Fibroblast of villous mesenchyme (primary cell): ENCODE measurements at regions not wholly inside any gene's neighbourhood (a gene's known extent, or its start where the extent isn't known, plus 50 kb on each side); places are given as distances from the start of the nearest gene placed in this dataset.
A peak's percentile ranks its signal among the peaks of the same experiment; 100 is the strongest.

Experiments
- DNase-seq: peaks from one replicate; pipeline ENCODE4 v3.0.0-alpha.2; 2010; ENCODE audit warnings: low read depth
- H3K4me3 ChIP-seq: 2 replicates; pipeline ENCODE4 v1.5.1; 2011; ENCODE audit warnings: low read depth, mild to moderate bottlenecking, low read length
- TF ChIP-seq, protein P1 (sequence below): IDR thresholded peaks from 2 replicates; pipeline ENCODE4 v1.5.1; 2012; ENCODE audit warnings: low read depth, mild to moderate bottlenecking, low read length; ENCODE audit not compliant: insufficient read depth

DNA sequence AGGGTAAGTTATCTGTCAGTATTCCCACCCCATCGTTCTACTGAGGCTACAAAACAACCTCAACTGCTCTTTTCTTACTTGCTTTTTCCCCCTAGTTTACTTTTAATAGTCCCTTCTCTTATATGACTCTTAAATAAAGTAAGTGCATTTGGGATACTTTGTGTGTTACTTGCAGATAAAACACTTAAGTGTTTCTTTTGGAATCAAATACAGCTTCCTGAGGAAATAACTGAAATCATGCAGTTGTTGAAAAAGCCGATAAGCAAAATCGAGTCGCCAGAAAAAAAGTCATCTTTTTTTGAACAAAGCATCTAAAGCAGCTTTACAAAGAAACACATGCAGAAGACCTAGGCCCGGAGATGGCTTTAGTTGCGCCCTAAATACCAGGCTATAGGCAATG lies 53.5 kb upstream of the EPB41L4A start:
- DNase-seq: no peak
- TF ChIP-seq, protein P1, sequence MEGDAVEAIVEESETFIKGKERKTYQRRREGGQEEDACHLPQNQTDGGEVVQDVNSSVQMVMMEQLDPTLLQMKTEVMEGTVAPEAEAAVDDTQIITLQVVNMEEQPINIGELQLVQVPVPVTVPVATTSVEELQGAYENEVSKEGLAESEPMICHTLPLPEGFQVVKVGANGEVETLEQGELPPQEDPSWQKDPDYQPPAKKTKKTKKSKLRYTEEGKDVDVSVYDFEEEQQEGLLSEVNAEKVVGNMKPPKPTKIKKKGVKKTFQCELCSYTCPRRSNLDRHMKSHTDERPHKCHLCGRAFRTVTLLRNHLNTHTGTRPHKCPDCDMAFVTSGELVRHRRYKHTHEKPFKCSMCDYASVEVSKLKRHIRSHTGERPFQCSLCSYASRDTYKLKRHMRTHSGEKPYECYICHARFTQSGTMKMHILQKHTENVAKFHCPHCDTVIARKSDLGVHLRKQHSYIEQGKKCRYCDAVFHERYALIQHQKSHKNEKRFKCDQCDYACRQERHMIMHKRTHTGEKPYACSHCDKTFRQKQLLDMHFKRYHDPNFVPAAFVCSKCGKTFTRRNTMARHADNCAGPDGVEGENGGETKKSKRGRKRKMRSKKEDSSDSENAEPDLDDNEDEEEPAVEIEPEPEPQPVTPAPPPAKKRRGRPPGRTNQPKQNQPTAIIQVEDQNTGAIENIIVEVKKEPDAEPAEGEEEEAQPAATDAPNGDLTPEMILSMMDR: no peak
- no peak overlapping the region for H3K4me3 ChIP-seq

DNA sequence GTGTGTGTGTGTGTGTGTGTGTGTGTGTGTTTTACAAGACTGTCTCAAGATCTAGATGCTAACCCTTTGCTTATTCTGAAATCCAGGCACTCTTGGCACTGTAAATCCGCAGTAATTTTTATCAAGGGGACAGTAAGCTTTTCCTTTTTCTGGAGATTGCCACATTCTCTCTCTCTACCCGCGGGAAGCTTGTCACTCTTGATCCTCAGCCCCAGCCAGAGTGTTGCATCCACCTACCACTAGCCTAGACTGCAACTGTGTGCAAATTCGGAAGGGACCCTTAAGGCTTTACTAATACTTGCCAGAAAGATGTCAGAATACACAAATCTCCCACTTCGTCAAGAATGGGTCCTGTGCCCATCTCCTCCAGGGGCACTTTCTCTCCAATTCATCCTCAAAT lies 54.9 kb upstream of the EPB41L4A start:
- no peak overlapping the region for H3K4me3 ChIP-seq
- TF ChIP-seq, protein P1: no peak
- DNase-seq: no peak

DNA sequence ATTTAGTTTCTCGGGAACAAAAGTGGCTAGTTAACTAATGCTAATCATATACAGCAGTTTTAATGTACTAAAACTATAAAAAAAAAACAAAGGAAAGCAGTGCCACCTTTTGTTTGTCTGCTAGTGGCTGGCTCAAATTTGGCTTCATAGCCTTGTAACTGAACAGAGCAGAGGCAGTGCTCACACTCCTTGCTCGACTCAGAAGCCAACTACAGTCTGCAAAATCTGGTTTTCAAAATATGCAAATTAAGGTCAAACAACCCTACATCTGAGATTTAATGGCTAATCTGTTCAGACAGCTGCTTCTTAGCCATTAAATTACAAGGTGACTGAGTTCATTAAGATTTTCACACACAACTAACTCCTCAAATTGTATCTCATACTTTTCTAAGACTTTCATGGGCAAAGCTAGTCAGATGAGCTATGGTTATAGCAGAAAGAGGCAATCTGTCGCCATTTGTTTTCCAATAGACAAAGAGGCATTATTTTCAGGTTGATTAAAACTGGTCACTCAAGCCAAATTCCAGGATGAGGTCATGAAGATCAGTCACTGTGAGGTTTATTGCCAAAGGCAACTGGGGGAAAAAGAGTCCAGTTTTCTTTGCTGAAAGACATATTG lies 56.8 kb upstream of the EPB41L4A start:
- TF ChIP-seq, protein P1: no peak
- no peak for DNase-seq
- H3K4me3 ChIP-seq: no peak overlapping the region

DNA sequence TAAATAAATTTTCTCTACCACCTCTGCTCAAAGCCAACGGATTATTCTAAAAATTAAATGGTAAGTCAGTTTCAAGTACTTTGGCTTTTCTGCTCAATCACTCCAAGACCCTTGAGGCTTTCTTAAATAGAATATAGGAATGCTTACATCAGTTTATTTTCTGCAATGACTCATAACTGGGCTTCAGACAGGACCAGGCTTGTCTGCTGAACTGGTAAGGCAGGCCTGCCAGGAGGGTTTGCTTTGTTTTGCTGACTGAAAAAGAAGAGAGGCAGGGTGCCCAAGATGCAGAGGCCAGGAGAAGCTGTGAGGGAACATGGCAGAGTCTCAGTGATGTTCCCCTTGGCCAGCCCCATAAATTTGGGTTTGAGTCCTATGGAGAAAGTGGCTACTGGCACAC lies 60.3 kb upstream of the EPB41L4A start:
- TF ChIP-seq, protein P1: no peak
- no peak overlapping the region for H3K4me3 ChIP-seq
- peak; percentile 13 for DNase-seq

DNA sequence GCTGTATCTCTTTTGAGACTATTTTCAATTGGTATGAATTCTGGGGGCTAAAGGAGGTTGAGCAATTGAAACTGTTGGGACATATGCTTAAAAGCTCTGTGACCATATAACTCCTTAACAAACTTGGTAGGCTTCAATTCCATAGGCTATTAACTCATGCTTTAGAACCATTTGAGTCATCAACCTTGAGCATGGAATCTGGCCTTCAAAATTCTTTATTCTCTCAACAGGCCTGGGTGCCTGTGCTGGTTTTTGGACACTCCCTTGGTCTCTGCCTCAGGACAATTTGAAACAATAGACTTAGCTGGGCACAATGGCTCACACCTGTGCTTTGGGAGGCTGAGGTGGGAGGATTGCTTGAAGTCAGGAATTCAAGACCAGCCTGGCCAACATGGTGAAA lies 61.4 kb upstream of the EPB41L4A start:
- TF ChIP-seq, protein P1: no peak
- no peak overlapping the region for H3K4me3 ChIP-seq
- DNase-seq: no peak

DNA sequence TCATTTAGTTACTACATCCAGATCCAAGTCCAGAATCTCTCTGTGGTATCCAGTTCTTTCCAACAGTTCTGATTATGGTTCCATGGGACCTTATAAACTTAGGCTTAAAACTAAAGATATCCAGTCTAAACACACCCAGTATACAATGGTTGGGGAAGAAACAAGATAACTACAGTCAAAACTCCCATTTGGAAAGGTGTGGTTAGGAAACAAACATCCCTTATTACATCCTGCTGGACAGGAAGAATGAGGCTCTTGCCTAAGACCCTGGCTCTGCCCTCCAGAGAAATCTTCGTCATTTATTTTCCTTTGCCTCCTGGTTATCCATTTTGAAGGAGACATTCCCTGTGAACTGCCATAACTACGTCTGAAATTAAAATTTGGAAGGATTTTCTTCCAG lies 64.6 kb upstream of the EPB41L4A start:
- DNase-seq: no peak
- no peak overlapping the region for H3K4me3 ChIP-seq
- TF ChIP-seq, protein P1: no peak

DNA sequence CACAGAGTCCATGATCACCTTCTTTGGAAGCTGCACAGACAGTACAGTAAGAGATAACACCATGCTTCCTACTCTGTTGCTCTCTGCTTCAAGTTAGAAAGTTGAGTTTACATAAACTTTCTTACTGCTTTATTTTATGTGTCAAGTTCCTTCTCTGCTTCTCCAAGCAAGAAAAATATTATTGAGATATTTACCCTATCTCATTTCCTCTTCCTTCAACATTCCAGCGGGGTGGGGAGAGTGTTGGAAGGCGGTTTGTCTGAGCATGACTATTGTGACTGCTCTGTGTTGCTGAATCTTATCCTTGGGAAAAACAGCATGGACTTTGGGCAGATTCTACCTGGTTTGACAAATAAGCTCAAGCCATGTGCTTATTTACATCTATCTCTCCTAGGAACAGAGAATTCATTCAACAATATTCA lies 66.9 kb upstream of the EPB41L4A start:
- TF ChIP-seq, protein P1: no peak
- no peak for DNase-seq
- H3K4me3 ChIP-seq: no peak overlapping the region
